SK-N-SH (cell line): ENCODE measurements at regions not wholly inside any gene's neighbourhood (a gene's known extent, or its start where the extent isn't known, plus 50 kb on each side); places are given as distances from the start of the nearest gene placed in this dataset.

Experiments
- EP300 ChIP-seq, 2 experiments: IDR thresholded peaks; 2 replicates each; pipeline versions ENCODE4 v1.4.0 to v1.6.1; 2012; ENCODE audit warnings: borderline replicate concordance in 1 of 2, low read depth in 1 of 2, low read length in 1 of 2
- GABPA ChIP-seq: IDR thresholded peaks from 2 replicates; pipeline ENCODE4 v1.4.0; 2012; ENCODE audit warnings: low read depth, mild to moderate bottlenecking
- MXI1 ChIP-seq: IDR thresholded peaks from 2 replicates; pipeline ENCODE4 v1.6.1; 2012; ENCODE audit warnings: mild to moderate bottlenecking, low read depth, low read length, improper control_type of control experiment
- POLR2AphosphoS5 ChIP-seq: IDR thresholded peaks from 2 replicates; pipeline ENCODE4 v1.6.1; 2012; ENCODE audit warnings: low read depth, low read length
- TAF1 ChIP-seq: IDR thresholded peaks from 2 replicates; pipeline ENCODE4 v1.6.1; 2012; ENCODE audit warnings: low read depth, mild to moderate bottlenecking, low read length, moderate library complexity, borderline replicate concordance
- TEAD4 ChIP-seq: IDR thresholded peaks from 2 replicates; pipeline ENCODE4 v1.4.0; 2012; ENCODE audit warnings: mild to moderate bottlenecking, borderline replicate concordance; ENCODE audit not compliant: insufficient read depth
- YY1 ChIP-seq: IDR thresholded peaks from 2 replicates; pipeline ENCODE4 v1.4.0; 2012; ENCODE audit warnings: low read depth, mild to moderate bottlenecking
- TF ChIP-seq, protein P1 (sequence below): fragments of 150-350 bp; IDR thresholded peaks from 2 replicates; pipeline ENCODE4 v1.6.1; 2016; ENCODE audit warnings: mild to moderate bottlenecking, low read depth, low read length
- TF ChIP-seq, protein P2 (sequence below): IDR thresholded peaks from 2 replicates; pipeline ENCODE4; 2012
- TF ChIP-seq, protein P3 (sequence below): fragments of 200-600 bp; sonication (generic); IDR thresholded peaks from 2 replicates; pipeline ENCODE4 v1.6.1; 2017; ENCODE audit warnings: antibody characterized with exemption, mild to moderate bottlenecking, moderate library complexity
- TF ChIP-seq, protein P4 (sequence below): IDR thresholded peaks from 2 replicates; pipeline ENCODE4 v1.6.1; 2012; ENCODE audit warnings: mild to moderate bottlenecking, low read depth, low read length, moderate library complexity
- TF ChIP-seq, protein P5 (sequence below): IDR thresholded peaks from 2 replicates; pipeline ENCODE4 v1.4.0; 2012; ENCODE audit warnings: low read depth

DNA sequence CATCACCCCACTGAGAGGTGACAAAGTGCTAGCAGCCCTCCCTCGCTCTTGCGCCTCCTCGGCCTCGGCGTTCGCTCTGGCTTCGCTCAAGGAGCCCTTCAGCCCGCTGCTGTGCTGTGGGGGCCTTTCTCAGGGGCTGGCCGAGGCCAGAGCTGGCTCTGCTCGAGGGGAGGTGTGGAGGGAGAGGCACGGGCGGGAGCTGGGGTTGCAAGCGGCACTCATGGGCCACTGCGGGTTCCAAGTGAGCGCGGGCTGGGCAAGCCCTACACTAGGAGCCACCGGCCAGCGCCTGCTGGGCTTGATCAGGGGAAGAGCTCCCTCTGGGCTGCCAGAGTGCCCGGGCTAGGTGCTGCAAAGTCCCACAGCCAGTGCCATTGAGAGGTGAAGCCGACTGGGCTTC is 964.8 kb upstream of the GJE1 start:
- TF ChIP-seq, protein P1, sequence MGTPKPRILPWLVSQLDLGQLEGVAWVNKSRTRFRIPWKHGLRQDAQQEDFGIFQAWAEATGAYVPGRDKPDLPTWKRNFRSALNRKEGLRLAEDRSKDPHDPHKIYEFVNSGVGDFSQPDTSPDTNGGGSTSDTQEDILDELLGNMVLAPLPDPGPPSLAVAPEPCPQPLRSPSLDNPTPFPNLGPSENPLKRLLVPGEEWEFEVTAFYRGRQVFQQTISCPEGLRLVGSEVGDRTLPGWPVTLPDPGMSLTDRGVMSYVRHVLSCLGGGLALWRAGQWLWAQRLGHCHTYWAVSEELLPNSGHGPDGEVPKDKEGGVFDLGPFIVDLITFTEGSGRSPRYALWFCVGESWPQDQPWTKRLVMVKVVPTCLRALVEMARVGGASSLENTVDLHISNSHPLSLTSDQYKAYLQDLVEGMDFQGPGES, result no peak
- TF ChIP-seq, protein P2, sequence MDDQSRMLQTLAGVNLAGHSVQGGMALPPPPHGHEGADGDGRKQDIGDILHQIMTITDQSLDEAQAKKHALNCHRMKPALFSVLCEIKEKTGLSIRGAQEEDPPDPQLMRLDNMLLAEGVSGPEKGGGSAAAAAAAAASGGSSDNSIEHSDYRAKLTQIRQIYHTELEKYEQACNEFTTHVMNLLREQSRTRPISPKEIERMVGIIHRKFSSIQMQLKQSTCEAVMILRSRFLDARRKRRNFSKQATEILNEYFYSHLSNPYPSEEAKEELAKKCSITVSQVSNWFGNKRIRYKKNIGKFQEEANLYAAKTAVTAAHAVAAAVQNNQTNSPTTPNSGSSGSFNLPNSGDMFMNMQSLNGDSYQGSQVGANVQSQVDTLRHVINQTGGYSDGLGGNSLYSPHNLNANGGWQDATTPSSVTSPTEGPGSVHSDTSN, result no peak
- TF ChIP-seq EP300 (IDR thresholded peaks at IDR 0.05; ENCODE audit: borderline replicate concordance in 1 of 2, low read depth in 1 of 2, low read length in 1 of 2) (no peak), YY1 (no peak), MXI1 (no peak), TEAD4 (no peak), GABPA (no peak), POLR2AphosphoS5 (no peak), TAF1 (no peak)
- TF ChIP-seq, protein P3, sequence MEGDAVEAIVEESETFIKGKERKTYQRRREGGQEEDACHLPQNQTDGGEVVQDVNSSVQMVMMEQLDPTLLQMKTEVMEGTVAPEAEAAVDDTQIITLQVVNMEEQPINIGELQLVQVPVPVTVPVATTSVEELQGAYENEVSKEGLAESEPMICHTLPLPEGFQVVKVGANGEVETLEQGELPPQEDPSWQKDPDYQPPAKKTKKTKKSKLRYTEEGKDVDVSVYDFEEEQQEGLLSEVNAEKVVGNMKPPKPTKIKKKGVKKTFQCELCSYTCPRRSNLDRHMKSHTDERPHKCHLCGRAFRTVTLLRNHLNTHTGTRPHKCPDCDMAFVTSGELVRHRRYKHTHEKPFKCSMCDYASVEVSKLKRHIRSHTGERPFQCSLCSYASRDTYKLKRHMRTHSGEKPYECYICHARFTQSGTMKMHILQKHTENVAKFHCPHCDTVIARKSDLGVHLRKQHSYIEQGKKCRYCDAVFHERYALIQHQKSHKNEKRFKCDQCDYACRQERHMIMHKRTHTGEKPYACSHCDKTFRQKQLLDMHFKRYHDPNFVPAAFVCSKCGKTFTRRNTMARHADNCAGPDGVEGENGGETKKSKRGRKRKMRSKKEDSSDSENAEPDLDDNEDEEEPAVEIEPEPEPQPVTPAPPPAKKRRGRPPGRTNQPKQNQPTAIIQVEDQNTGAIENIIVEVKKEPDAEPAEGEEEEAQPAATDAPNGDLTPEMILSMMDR, result no peak
- TF ChIP-seq, protein P4, sequence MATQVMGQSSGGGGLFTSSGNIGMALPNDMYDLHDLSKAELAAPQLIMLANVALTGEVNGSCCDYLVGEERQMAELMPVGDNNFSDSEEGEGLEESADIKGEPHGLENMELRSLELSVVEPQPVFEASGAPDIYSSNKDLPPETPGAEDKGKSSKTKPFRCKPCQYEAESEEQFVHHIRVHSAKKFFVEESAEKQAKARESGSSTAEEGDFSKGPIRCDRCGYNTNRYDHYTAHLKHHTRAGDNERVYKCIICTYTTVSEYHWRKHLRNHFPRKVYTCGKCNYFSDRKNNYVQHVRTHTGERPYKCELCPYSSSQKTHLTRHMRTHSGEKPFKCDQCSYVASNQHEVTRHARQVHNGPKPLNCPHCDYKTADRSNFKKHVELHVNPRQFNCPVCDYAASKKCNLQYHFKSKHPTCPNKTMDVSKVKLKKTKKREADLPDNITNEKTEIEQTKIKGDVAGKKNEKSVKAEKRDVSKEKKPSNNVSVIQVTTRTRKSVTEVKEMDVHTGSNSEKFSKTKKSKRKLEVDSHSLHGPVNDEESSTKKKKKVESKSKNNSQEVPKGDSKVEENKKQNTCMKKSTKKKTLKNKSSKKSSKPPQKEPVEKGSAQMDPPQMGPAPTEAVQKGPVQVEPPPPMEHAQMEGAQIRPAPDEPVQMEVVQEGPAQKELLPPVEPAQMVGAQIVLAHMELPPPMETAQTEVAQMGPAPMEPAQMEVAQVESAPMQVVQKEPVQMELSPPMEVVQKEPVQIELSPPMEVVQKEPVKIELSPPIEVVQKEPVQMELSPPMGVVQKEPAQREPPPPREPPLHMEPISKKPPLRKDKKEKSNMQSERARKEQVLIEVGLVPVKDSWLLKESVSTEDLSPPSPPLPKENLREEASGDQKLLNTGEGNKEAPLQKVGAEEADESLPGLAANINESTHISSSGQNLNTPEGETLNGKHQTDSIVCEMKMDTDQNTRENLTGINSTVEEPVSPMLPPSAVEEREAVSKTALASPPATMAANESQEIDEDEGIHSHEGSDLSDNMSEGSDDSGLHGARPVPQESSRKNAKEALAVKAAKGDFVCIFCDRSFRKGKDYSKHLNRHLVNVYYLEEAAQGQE, result no peak
- TF ChIP-seq, protein P5, sequence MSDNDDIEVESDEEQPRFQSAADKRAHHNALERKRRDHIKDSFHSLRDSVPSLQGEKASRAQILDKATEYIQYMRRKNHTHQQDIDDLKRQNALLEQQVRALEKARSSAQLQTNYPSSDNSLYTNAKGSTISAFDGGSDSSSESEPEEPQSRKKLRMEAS, result no peak
